Kidney glomerular epithelial cell (primary cell): ENCODE measurements at regions not wholly inside any gene's neighbourhood (a gene's known extent, or its start where the extent isn't known, plus 50 kb on each side); places are given as distances from the start of the nearest gene placed in this dataset.
"Not testable (repeated sequence)": the region's sequence is repeated elsewhere in the genome, so short reads cannot be mapped to it uniquely, and the experiment has no call there.

Source experiments
- DNase-seq: peaks from one replicate; lab custom pipeline; 2025; lab: John Stamatoyannopoulos, UW

DNA sequence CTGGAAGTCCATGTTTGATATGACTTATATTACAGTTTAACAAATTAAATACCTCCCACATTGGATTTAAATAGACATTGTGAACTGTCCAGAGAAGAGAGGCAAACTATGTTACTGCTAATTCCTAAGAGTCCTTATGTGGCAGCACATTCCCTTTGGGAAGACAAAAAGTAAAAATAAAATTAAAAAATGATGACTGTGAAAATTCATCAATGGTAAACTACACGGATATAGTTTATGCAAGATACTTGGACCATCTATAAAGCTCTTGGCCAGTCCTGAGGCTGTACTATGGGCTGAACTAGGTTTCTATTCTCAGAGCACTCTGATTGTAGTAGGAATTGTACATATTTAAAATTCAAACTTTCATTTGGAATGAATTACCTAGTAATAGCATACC lies 206.4 kb downstream of the LRRK2 start:
- no peak for DNase-seq

DNA sequence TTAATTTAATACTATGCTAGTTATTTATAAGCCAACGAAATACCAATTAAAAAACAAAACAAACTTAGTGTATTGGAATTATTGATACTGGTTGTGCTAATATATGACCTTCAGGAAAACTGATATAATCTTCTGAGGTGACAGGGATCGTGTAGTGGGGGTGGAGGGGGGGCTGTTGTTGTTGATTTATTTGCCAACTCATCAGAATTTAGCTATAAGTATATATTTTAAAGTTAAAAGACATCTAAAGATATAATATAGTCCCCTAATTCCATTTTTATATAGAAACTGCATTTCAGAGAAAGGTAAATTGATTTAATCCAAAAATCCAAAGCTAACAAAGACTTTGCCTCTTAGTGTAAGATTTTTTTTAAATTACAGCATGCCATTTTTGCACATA lies 210.5 kb downstream of the LRRK2 start:
- DNase-seq = no peak

DNA sequence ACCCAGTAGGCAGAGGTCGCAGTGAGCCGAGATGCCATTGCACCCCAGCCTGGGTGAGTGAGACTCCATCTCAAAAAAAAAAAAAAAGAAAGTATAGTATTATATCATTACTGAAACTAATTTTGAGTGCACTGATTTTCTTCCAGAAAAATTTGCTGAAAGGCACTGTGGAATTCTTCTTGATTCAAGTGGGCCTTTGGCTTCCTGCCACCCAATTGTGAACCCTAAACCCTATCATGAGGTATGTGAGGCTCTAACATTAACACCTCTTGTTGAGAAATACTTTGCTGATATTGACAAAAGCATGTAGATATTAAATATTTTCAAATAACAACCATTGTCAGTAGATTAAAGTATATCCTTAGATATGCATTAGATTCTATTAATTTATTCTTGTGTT lies 211.2 kb downstream of the LRRK2 start:
- no peak for DNase-seq

DNA sequence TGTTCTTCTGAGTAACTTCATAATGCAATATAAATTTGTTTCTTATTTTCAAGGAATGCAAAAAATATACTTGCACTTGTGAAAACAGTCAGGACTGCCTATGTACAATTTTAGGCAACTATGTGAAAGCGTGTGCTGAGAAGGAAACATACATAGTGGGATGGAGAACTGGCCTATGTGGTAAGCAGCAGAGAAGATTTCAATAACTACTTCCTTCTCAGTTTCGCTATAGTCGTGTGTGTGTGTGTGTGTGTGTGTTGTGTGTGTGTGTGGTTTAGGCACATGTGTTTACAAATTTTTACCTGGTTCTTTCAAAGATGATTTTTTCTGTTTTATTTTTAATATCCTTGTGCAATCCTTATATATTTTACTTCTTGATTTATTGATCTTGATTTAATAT lies 211.8 kb downstream of the LRRK2 start:
- no peak for DNase-seq

DNA sequence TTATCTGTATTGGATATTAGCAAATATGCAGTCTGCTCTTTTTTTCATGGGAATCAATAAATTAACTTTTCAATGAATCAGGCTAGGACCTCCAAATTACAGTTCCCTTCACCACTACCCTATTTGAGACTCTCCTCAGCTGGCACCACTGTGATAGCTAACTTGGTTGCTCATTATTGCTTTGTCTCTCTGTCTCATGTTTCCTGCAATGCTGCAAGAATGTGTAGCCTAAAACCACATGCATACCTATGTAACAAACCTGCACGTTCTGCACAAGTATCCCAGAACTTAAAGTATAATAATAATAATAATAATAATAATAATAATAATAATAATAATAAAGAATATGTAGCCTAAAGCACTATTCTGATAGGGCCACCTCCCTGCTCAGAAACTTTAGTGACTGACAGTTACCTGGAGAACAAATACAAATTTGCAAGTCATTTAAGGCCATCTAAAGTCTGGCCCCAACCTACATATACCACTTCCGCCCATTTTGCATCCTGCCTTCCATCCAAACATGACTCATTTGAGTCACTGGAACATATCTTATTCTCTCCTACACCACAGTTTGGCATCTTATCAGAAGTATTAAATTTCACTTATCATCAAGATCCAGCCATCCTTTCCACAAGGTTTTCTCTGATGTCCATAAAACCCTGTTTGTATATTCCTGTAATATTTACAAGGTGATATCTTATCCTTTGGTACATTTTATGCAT lies 215.1 kb downstream of the LRRK2 start:
- DNase-seq = no peak

DNA sequence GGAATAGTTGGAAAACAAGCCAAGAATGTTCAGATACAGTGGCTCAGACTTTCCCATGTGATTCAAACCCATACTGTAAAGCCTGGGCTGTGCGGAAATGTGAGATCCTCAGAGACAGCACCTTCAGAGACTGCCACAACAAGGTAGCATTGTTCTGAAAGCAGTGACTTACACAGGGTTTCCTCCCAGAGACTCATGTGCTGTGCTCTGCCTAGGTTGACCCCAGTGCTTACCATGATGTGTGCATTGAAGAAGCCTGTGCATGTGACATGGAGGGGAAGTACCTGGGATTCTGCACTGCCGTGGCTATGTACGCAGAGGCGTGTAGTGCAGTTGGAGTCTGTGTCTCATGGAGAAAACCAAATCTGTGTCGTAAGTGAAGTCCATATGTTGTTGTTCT lies 219.4 kb downstream of the LRRK2 start:
- no peak for DNase-seq

DNA sequence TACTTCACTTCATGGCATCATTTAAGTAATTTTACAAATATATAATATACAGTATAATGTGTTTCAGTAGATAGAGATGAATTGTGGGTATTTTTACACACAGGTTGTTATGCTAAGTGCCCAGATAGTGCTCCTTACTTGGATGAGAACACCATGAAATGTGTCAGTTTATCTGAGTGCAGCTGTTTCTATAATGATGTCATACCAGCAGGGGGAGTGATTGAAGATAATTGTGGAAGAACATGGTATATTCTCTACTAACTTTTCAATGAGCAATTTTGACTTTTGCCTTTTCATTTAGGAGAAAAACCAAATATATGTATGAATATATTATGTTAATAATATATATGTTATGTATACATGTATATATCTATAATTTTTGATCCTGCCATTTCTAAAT lies 221.6 kb downstream of the LRRK2 start:
- peak; percentile 5 for DNase-seq

DNA sequence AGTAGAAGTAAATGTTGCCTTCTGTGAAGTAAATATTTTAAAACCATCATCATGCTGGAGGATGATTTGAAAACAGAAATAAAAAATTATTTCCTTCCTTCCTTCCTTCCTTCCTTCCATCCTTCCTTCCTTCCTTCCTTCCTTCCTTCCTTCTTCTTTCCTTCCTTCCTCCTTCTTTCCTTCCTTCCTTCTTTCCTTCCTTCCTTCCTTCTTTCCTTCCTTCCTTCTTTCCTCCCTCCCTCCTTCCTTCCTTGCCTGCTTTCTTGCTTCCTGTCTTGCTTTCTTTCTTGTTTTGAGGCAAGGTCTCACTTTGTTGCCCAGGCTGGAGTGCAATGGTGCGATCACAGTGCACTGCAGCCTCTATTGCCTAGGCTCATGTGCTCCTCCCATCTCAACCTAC lies 223.7 kb downstream of the LRRK2 start:
- not testable (repeated sequence) for DNase-seq

DNA sequence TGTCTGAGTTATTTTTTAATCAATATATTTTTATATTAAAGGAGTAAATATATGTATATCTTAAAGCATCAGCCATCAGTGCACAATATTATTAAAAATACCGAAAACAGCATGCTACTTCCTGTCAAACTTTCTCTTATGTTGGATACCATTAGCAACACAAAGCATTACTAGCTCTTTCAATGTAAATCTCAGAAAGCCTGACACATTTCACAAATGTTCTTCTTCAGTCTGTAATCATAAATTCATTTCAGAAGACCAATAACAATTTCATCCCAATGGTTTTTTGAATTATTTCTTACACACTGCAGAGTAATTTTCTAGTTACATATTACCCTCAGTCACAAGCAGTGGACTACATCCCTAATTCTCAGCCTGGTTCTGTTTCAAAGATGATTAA lies 226.9 kb downstream of the LRRK2 start:
- no peak for DNase-seq

DNA sequence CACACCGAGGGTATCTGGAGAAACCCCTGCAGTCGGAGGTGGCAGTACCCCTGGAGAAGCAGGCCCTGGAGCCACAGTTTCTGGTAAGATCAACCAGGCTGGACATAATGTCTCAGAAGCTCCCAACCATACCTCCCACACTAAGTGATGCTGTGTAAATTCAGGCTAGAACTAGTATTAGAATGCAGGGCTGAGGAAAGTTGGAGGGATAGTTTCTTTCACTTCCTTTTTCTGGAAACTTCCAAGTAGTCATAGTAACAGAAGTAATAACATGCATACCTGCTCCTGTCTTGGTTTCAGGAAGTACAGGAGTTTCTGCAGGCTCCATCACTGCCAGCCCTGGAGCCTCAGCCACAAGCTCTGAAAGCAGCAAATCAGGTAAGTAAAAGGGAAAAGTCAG lies 228.1 kb upstream of the CNTN1 start:
- no peak for DNase-seq

DNA sequence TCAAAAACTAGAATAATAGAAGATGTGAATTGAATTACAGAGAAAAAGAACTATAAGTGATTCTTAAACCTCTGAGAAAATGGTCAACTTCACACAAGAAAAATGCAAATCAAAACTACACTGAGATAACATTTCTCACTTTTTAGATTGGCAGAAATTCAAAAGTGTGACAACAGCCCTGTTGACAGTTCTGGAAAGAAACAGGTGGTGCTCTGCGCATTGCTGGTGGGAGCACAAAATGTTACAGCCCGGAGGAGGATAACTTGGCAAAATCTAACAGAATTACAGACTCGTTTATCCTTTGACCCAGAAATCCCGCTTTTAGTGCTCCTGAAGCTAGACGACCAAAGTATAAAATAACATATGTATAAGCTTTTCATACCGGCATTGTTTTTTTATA lies 222.5 kb upstream of the CNTN1 start:
- no peak for DNase-seq

DNA sequence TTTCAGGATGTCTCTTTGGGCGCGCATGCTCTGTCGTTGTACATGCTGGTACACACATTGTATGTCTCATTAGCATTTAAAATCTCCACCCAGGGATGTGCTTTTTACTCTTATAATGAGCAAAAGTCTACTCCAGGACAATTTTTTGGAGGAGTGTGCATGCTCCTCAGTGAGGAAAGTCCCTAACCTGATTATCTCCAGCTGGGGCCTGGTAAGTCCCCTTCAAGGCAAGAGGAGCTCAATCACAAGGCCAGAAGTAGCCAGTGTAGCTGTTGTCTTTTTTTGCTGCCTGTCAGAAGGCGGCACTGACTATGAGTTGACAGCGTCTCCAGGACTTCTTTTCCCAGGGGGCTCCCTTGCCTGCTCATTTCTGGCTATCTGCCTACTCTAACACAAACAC lies 218.3 kb upstream of the CNTN1 start:
- no peak for DNase-seq

DNA sequence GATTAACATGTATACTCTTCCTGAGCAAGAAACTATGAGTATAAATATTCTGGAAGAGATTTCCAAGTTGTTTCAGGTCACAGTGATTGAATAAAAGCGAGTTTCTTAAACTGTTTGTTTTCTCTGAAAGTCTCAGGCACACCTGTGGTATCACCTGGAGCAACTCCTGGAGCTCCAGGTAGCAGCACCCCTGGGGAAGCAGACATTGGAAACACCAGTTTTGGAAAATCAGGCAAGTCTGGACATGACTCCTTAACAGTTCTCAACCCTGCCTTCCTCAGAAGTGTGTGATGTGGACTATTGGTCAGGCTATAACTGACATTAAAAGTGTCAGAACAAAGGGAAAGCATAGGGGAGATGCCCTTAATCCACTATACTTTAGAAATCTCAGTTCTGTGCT lies 217.6 kb upstream of the CNTN1 start:
- DNase-seq = no peak

DNA sequence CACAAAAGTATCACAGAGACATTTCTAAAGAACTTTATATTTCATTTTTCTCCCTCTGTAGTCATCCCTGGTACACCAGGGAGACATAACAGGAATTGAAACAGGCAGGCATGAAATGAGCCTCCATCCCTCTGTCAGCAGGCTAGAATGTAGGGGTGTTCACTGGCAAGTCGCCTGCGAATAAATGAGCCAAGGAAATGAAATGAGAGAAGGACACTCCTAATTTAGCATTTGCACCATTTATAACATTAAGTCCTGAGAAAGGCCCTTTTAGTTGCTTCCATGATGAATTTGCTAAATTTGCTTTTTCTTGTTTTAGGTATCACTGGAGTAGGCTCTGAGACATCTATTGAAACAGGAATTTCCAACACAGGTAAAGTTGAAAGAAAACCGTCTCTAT lies 192.4 kb upstream of the CNTN1 start:
- DNase-seq = no peak

DNA sequence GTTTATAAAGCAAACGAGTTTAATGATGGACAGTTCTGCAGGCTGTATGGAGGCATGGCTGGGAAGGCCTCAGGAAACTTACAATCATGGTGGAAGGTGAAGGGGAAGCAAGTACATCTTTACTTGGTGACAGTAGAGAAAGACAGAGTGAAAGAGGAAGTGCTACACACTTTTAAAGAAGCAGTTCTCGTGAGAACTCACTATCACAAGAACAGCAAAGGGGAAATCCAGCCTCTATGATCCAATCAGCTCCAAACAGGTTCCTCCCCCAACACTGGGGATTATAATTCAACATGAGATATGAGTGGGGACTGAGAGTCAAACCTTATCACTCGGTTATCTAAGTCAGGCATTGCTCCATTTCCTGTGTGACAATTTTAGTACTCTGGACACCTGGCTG lies 189.9 kb upstream of the CNTN1 start:
- no peak for DNase-seq

DNA sequence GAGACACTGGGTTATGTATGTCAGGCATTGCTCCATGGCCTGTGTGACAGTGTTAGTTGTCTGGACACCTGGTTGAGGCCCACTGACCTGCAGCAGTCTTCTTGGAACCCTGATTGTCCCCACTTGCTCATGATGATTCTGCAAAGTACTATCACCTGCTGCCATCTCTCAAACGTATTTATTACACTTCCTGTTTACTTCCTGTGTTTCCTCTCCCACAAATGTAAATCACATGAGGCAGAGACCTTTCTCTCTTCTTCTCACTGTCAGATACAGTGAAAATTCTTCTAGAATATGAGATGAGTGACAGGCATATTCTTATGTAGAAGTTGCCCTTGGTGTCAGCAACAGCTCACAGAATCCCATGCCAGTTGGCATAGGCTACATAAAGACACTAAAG lies 186.9 kb upstream of the CNTN1 start:
- DNase-seq = no peak

DNA sequence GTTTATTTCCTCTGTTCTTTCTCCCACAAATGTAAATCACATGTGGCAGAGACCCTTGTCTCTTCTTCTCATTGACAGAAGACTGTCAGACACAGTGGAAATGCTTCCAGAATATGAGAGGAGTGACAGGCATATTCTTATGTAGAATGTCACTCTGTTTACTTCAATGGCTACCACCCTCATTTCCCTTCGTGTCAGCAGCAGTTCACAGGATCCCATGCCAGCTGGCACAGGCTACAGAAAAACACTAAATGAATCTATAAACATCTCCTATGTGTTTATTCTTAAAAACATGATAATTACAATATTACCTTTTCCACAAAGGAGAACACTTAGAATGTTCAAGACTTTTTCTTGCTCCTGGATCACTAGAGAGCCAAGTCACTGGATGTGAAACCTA lies 183.8 kb upstream of the CNTN1 start:
- DNase-seq = no peak

DNA sequence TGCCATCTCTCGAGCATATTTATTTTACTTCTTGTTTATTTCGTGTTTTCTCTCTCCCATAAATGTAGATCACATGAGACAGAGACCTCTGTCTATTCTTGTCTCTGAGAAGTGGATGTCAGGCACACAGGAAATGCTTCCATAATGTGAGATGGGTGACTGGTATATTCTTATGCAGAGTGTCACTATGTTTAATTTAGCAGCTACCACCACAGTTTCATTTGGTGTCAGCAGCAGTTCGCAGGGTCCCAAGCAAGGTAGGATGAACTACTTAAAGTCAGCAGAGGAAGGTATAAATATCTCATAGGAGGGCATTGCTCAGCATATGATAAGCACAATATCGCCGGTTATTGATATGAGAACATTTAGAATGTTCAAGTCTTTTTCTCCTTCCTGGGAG lies 180.9 kb upstream of the CNTN1 start:
- no peak for DNase-seq

DNA sequence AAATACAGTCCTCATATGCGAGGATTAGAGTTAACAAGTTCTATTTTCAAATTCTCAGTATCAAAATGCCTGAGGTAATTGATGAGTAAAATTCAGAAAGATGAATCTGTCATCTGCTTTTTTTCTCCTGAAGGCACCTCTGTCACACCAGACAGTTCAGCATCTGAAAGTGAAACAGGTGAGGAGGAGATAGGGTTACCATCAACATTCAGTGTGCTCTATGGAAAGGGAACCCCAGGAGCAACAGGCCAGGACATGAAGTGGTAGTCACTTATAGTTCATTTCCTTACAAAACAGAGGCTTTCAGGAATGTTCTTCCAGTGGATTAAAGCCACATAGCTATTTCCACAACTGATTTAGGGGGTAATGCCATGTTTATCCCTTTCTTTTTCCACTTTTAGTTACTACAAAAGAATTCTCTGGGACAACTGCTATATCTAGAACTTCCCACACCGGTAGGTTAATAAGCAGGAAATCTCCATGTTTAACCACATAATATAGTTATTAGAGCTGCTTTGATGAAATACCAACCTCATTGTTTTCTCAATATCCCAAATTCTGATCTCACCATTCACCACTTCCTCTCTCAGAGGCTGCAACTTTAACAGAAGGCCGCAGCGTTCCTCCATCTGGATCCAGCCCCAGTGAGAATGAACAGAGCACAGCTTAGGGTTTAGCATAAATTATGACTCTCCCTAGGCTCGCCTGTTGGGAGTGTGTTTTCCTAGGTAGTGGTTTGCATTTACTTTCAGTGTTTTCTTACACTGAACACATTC lies 177.0 kb upstream of the CNTN1 start:
- DNase-seq = no peak

DNA sequence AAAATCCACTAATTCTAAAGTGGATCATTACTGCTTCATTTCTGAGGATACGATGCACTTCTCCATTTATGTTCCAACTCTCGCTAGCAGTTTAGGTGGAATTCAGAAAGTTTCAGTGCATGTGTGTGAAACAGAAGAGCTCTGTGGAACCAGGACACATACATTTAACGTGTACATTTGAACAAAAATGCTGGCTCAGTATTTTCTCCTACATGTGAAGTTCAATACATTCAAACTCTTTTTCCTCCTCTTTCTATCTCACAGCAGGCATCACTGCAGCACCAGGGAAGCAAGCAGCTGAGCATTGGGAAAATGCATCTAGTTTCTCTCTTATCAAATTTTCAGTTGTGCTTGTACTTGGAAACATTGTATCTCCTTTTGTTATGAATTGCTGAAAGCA lies 169.4 kb upstream of the CNTN1 start:
- DNase-seq = no peak

DNA sequence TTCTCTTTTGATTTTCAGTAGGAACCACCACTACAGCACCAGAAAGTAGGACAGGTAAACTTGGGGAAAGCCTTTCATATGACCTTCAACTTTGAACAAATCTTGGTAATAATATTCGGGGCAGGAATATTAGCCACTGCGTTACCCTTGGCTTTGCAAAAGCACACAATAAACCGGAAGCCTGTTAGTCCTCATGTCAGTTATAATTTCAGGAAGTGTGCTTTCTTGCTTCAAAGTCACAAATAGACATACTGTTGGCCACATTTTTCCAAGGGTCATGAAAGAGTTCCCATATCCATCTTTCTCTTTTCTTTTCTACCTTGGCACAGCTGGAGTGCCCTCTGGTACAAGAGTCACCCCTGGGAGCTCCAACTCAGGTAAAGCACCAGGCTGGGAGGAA lies 167.2 kb upstream of the CNTN1 start:
- no peak for DNase-seq

DNA sequence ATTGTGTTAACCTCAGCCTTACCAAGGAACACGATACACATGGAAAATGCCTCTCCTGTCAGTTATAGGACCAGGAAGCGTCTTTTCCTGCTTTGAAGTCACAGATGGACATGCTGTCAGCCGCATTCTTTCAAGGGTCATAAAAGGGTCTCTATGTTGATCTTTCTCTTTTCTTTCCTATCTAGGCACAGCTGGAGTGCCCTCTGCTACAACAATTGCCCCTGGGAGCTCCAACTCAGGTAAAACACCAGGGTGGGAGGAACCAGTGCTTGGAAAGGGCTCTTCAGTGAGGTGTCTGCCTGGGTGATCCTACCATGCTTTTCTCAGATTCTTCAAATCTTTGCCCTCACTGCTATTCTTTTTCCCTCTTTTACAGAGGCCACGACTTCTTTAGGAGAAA lies 157.4 kb upstream of the CNTN1 start:
- DNase-seq = no peak

DNA sequence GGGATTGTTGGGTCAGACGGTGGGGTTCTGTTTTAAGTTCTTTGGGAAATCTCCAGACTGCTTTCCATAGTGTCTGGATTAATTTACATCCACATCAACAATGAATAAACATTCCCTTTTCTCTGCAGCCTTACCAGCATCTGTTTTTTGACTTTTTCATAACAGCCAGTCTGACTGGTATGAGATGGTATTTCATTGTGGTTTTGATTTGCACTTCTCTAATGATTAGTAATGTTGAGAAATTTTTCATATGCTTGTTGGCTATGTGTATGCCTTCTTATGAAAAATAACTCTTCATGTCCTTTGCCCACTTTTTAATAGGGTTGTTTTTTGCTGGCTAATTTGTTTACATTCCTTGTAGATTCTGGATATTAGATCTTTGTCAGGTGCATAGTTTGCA lies 140.8 kb upstream of the CNTN1 start:
- no peak for DNase-seq

DNA sequence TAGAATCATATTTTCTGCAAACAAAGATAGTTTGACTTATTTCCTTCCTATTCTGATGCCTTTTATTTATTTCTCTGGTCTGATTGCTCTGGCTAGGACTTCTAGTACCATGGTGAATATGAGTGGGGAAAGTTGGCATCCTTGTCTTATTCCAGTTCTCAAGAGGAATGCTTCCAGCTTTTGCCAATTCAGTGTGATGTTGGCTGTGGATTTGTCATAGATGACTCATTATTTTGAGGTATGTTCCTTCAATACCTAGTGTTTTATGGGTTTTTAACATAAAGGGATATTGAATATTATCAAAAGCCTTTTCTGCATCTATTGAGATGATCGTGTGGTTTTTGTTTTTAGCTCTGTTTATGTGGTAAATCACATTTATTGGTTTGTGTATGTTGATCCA lies 139.4 kb upstream of the CNTN1 start:
- DNase-seq = no peak
